ENCODE measurements at regions not wholly inside any gene's neighbourhood (a gene's known extent, or its start where the extent isn't known, plus 50 kb on each side); places are given as distances from the start of the nearest gene placed in this dataset.

DNA sequence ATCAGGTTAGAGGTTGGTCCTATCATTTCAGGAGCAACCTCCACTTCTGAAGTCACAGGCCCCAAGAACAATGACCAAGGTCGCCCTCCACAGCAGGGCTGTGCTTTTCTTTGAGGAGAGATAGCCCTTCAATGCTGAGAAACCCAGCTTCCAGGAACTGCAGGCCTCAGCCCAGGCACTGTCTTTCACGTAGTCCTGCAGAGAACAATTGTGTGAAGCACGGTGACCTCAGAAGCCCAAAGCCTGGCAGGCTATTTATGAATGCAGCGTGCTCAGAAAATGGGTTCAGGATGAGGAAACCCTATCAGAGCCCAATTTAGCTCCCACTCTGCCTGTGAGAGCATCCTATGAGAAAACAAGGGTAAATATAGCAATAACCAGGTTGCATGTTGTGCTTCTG lies 388.3 kb downstream of the PLK2 start:
- DNase-seq (ENCODE audit: low spot score), result no peak

DNA sequence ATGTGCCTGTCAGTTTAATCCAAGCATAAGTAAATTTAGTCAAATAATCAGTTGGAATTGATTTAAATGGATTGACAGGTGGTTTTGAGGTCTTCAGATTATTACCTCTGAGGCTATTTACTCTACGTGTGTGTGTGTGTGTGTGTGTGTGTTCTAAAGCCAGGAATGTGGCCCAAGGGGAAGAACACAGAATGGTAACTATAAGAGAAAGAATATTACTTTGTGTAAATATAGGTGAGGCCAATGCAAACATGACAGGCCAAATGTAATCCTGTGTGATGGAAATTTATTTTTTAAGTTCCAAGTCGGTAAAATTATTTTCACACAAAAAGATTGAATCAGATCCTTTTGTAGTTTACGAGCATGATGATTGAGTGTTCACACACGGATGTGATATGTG lies 390.0 kb downstream of the PLK2 start:
- no peak for DNase-seq (ENCODE audit: low spot score)

DNA sequence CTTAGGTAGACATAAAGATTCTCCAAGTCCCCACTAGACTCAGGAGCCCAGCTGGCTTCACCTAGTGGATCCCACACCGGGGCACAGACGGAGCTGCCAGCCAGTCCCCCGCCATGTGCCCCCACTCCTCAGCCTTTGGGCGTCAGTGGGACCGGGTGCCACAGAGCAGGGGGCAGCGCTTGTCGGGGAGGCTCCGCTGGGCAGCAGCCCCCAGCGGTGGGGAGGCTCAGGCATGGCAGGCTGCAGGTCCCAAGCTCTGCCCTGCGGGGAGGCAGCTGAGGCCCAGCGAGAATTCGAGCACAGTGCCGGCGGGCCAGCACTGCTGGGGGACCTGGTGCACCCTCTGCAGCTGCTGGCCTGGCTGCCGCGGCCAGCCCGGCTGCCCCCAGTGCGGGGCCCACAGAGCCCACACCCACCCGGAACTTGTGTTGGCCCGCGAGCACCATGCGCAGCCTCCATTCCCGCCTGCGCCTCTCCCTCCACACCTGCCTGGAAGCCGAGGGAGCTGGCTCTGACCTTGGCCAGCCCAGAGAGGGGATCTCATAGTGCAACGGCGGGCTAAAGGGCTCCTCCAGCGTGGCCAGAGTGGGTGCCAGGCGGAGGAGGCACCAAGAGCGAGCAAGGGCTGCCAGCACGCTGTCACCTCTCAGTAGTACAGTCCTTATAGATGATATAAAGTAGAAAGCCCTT lies 390.7 kb downstream of the PLK2 start:
- DNase-seq (ENCODE audit: low spot score), result no peak

- DNase-seq (ENCODE audit: low spot score), result no peak
Measured at GRCh38 chr5:58066557-58066956, 393.3 kb downstream of the PLK2 start.

DNA sequence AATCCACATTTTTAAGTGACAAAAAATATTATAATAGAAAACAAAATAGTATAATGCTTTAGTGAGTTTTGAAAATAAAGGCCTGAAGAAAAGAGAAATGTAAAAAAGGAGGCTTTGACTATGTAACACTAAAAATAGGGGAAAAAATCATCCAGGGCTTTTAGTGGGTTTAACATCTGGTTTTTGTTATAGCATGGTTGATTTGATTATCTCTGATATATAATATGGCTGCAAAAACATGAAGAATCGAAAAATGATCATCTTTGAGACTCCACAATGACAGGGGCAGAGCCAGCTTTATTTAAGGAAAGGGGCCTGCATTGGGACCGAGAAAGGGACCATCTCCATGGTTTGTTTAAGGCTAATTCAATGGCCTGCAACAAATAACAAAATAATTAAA lies 393.8 kb downstream of the PLK2 start:
- DNase-seq (ENCODE audit: low spot score), result no peak

DNA sequence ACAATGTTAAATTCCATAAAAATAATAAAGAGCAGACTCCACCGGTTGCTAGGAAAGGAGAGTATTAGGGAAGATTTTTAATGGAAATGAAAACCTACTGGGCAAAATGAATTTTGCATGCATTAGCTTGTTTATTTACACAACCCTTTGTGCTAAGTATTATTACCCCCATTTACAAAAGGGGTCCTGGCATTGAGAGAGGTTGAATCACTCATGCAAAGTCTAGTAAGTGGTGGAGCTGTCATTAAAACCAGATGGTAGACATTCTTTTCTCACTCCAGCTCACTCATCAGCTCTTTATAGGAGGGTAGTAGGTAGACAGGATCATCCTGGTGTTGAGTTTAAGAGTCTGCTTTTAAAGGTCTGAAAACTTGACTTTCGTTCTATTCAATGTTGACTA lies 395.1 kb downstream of the PLK2 start:
- no peak for DNase-seq (ENCODE audit: low spot score)

- no peak for DNase-seq (ENCODE audit: low spot score)
Measured at GRCh38 chr5:58060996-58061395, 398.9 kb downstream of the PLK2 start.

DNA sequence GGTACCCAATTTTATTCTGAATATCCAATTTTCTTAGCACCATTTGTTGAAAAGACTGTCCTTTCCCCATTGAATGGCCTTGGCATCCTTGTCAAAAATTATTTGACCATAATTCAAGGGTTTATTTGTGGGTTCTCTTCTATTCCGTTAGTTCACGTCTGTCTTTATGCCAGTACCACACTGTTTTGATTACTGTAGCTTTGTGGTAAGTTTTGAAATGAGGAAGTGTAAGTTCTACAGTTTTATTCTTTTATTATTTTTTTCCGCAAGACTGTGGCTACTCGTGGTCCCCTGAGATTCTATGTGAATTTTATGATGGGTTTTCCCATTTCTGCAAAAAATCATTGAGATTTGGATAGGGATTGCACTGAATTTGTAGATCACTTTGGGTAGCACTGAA lies 402.6 kb downstream of the PLK2 start:
- DNase-seq (ENCODE audit: low spot score), result no peak

DNA sequence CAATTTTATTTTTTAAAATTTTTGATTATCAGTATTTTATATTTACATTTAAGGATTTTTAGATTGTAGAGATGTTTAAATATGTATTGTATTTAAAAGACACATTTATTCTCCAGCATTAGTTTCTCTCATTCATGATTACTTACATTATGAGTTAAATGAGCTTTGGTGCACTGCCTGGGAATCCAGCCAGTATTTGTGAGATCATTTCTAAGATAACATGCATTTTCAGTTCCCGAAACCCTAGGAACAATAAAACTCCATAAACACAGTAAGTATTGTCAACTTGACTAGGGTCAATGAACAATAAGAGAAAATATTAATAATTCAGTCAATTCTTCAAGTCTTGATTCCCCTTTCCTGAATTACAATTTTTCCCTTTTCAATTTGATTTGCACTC lies 403.3 kb downstream of the PLK2 start:
- no peak for DNase-seq (ENCODE audit: low spot score)

- no peak for DNase-seq (ENCODE audit: low spot score)
Measured at GRCh38 chr5:58054018-58054417, 405.9 kb downstream of the PLK2 start.

DNA sequence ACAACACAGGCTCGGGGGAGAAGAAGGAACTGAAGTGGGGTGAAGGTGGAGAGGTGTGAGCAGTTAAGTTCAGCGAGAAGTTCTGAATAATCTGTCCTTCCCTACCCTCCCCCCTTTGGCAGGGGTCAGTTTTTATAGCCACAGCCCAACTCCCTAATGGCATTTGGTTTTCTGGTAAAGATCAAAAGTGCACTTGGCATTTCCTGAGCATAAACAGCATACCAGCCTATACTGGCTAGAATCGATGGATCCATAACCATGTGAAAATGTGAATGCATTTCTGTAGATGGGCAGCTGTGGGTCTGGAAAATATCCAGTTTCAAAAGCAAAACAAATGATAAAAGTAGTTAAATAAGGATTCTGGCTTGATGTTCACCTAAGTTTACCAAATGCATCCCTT lies 410.9 kb downstream of the PLK2 start:
- no peak for DNase-seq (ENCODE audit: low spot score)

- no peak for DNase-seq (ENCODE audit: low spot score)
Measured at GRCh38 chr5:58048185-58048925, 411.5 kb downstream of the PLK2 start.

DNA sequence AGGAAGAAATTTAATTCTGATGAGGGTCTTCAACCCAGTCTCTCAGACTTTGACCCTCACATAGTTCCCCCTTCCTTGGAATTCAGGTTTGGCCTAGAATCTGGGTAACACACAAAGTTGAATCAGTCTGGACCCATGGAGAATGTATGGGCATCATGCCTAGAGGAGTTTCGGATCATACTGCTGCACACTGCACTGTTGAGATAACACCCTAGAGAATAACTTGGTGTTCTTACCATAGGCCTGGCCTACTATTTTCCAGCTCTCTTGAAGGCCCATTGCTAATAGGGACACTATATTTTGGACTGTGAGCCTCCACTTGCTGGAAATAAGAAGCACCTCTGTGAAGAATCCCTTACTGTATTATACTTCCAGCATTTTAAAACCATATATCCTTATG lies 413.5 kb downstream of the PLK2 start:
- DNase-seq (ENCODE audit: low spot score), result no peak

- DNase-seq (ENCODE audit: low spot score), result no peak
Measured at GRCh38 chr5:58044166-58044565, 415.7 kb downstream of the PLK2 start.

DNA sequence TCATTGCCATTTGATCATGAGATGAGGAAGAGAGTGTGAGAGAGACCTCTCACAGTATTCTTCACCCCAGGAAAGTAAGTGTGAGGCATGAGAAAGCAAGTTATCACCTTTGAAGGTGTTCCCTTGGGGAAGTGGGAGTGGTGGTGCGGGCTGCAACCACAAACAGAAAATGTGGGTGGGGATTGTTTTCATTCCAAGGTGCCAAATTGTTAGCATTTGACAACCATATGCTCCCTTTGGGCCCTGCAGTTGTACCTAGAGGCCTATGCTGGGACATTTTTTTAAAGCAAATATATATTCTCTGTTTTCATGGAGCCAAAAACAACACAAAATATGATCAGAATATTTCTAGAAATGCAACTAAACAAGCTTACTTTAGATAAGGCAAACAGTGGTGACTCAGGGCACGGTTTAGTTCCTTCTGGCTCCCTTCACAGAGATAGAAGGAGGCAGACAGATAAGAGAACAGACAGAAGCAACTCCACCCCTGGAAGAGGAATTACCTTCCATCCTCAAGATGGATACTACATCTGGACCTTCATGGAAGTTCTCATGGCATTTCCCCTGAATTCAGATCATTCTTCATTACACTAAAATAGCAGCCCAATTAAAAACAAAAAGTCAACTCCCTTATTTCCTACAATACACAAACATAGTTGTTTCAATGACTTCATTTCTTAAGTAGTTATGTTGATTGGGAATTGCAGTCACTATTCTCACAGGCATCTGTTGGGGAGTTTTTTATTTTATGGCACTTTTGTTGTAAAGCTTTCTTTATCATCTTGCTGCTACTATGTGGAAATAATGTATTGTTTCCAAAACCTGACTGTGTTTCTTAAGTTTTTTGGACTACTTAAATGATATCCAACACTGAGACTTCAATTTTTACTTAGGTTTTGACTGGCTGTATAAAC lies 416.6 kb downstream of the PLK2 start:
- no peak for DNase-seq (ENCODE audit: low spot score)

GRCh38 chr5:58041884-58042283 lies 418.0 kb downstream of the PLK2 start:
- DNase-seq (ENCODE audit: low spot score), result no peak

DNA sequence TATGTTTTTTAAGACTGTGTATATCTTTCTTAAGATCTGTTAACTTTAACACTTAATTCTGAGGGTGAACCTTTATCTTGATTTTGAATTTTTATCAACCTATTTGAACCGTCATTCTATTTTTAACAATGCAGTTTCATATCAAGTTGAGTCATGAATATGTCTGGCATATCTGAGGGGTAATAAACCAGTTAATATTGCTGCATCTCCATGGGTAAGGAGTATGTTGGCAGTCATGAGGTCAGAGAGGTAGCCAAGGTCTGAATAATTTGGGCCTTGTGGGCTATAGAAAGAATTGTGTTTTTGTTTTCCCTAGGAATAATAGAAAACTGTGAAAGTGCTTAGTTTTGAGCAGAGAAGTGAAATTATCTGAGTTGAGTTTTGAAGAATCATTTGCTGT lies 419.0 kb downstream of the PLK2 start:
- no peak for DNase-seq (ENCODE audit: low spot score)

GRCh38 chr5:58040044-58040443 lies 419.8 kb downstream of the PLK2 start:
- DNase-seq (ENCODE audit: low spot score), result no peak

- no peak for DNase-seq (ENCODE audit: low spot score)
Measured at GRCh38 chr5:58037899-58038298, 422.0 kb downstream of the PLK2 start.

- no peak for DNase-seq (ENCODE audit: low spot score)
Measured at GRCh38 chr5:58025809-58026208, 434.1 kb downstream of the PLK2 start.

DNA sequence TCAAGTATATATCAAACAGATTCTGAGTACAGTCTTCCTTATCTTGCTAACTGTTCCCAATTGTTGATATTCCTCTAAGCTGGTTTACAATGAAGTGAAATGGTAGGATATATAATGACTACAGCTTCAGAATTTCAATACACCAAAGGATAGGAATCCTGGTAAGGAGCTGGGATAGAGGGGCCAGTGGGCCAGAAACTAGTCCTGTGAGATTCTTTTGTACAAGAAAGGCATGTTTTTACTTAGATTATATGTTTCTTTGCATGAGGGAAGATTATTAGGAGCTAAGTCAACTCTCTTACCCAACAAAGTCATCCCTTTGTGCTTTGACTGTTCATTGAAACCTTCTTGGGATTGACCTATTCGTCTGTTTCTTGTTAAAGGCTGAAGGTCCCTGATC lies 435.7 kb downstream of the PLK2 start:
- no peak for DNase-seq (ENCODE audit: low spot score)

- DNase-seq (ENCODE audit: low spot score), result no peak
Measured at GRCh38 chr5:58022055-58022454, 437.8 kb downstream of the PLK2 start.

DNA sequence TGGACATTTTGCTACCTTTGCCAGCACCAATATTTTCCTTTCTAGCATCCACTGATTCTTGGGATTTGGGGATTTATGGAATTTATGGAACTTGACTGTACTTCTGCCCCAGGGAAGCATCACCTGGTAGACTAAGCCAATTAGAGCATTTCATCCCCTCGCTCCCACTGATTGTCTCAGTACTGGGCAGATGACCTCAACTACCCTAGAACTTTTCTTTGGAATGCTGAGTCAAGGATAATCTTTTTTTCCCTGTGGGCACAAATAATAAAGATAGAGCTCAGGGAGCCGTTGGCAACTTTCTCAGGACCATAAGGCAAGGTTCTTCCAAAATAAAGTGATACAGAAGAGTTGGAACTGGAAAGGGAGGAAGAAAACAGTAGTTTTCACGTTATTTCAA lies 438.4 kb downstream of the PLK2 start:
- DNase-seq (ENCODE audit: low spot score), result no peak
